Adrenal gland (tissue), 9 donors: ENCODE measurements at regions not wholly inside any gene's neighbourhood (a gene's known extent, or its start where the extent isn't known, plus 50 kb on each side); places are given as distances from the start of the nearest gene placed in this dataset.
"Not testable (repeated sequence)": the region's sequence is repeated elsewhere in the genome, so short reads cannot be mapped to it uniquely, and the experiment has no call there.

Source experiments
- DNase-seq, 7 donors: peaks; one replicate each; pipeline ENCODE4 v3.0.0-alpha.2; 2019 to 2020
- H3K27ac ChIP-seq, 5 donors: fragments of 200-600 bp; sonication (generic) in 4 of 5; 1 replicate in 3 of 5; 2 replicates in 2 of 5; pipeline versions ENCODE4 v1.5.1 to v1.8.0; 2016 to 2020; ENCODE audit warnings: mild to moderate bottlenecking in 1 of 5
- H3K27me3 ChIP-seq: fragments of 200-600 bp; 2 replicates; pipeline ENCODE4 v1.8.0; 2021
- H3K36me3 ChIP-seq, 2 donors: fragments of 200-600 bp; replicated peaks in 1 of 2; 1 replicate in 1 of 2; 2 replicates in 1 of 2; pipeline versions ENCODE4 v1.5.1 to v1.8.0; 2018 to 2022
- H3K4me1 ChIP-seq, 2 donors: fragments of 200-600 bp; replicated peaks in 1 of 2; 1 replicate in 1 of 2; 2 replicates in 1 of 2; pipeline versions ENCODE4 v1.5.1 to v1.8.0; 2018 to 2021
- H3K4me3 ChIP-seq, 4 donors: fragments of 200-600 bp; sonication (generic) in 3 of 4; one replicate each; pipeline ENCODE4 v1.5.1; 2016 to 2018
- H3K9me3 ChIP-seq, 3 donors: fragments of 200-600 bp; sonication (generic) in 1 of 3; replicated peaks in 1 of 3; 1 replicate in 2 of 3; 2 replicates in 1 of 3; pipeline versions ENCODE4 v1.5.1 to v1.8.0; 2016 to 2021
- WGBS, 4 donors: extraction: QIAGEN DNeasy Blood & Tissue Kit in 2 of 4; methylation state at CpG; one replicate each; pipeline versions ENCODE4 v1.1.5 to v1.1.7; 2013 to 2017; 5-methylcytosine and 5-hydroxymethylcytosine counted together
- intact Hi-C, 2 donors: fragments of 100-400 bp; cut with DNase I; formaldehyde crosslinking; loops; one replicate each; pipeline versions ENCODE4 v1.14.1 to v1.15.0; 2022 to 2023
- donor health status: healthy with polysubstance abuse.
- donor health status: Bipolar disorder and iron deficiency.
- donor health status: DM: yes; HTN: yes; CAD: no.
- donor health status: DM: no; HTN: no; CAD: no.
- donor health status: DM: no; HTN: no; CAD: no.

GRCh38 chr21:10135879-10136278 is 385.5 kb upstream of the TPTE start:
- 60 to 87% (median 75%) methylated on average over 3 to 4 of the region's 4 CpGs for WGBS, 4 donors
- intact Hi-C loops: not testable (repeated sequence)

DNA sequence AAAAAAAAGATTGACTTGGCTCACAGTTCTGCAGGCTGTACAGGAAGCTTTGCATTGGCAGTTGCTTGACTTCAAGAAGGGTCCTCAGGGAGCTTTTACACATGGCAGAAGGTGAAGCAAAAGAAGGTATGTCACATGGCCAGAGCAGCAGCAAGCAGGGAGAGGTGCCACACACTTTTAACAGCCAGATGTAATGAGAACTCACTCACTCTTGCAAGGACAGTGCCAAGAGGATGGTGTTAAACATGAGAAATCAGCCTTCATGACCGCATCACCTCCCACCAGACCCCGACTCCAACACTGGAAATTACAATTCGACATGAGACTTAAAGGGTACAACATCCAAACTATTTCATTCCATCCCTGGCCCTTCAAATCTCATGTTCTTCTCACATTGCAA is 367.2 kb upstream of the TPTE start:
- H3K27ac ChIP-seq, H3K4me3 ChIP-seq, H3K4me1 ChIP-seq, H3K36me3 ChIP-seq, intact Hi-C loops, H3K27me3 ChIP-seq, H3K9me3 ChIP-seq: not testable (repeated sequence)
- peak in 1 of 7 donors; percentile 7 for DNase-seq
- 44 to 61% (median 52%) methylated on average over 3 of the region's 3 CpGs; no CpG with 5 or more reads in 1 of the 4 donors for WGBS, 4 donors

More at GRCh38 chr21:10135879-10136278, 385.5 kb upstream of the TPTE start:
- not testable (repeated sequence) for H3K4me1 ChIP-seq, H3K9me3 ChIP-seq, H3K27ac ChIP-seq, H3K4me3 ChIP-seq, H3K27me3 ChIP-seq, H3K36me3 ChIP-seq
- DNase-seq: peak in 2 of 7 donors; percentile 12 to 34
